Hematopoietic multipotent progenitor cell (in vitro differentiated cells): ENCODE measurements at regions not wholly inside any gene's neighbourhood (a gene's known extent, or its start where the extent isn't known, plus 50 kb on each side); places are given as distances from the start of the nearest gene placed in this dataset.

Experiments
- DNase-seq, 3 donors: peaks; one replicate each; pipeline ENCODE4 v3.0.0-alpha.2; 2011 to 2015; ENCODE audit warnings: low read depth in 2 of 3, low spot score in 2 of 3

DNA sequence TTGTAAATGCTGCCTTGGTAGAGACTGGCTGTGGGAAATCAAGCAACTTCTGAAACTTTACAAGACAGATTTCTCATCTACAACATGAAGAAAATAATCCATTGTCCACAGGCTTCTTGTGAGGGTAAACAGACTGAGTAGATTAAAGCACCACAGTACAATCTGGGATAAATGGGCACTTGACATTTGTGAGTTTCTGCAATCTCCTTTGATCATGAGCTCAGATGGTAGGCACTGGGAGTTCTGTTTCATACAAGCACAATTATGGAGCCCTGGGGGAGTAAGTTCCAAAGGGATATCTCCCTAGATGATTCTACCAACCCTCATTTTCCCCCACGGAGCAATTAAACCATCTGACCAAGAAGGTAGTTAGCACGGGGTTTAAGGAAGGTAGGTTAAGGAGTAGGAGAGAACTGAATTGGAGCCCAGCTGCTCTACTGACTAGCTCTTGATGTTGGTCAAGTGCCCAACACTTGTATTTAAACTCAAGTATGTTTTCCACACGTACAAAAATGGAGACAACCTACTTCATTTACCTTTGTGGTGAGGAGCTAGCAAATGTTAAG is 479.5 kb upstream of the TNC start:
- no peak for DNase-seq

DNA sequence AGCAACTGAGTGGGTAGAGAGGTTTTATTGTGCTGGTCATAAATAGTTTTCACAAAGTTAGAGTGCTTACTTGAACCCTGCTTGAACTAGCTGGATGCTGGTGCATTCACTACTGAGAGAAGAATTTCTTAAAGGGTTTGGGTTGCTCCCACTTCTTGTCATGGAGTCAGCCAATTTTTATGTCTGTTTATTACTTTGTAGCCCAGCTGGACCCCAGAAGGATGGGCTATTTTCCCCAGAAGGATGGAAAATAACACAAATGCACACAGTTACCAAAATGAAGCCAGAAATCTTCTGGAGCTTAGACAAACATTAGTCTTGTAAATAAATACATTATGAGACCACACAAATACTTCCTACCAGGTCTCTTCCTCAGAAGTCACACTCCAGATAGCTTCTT is 480.8 kb upstream of the TNC start:
- no peak for DNase-seq

DNA sequence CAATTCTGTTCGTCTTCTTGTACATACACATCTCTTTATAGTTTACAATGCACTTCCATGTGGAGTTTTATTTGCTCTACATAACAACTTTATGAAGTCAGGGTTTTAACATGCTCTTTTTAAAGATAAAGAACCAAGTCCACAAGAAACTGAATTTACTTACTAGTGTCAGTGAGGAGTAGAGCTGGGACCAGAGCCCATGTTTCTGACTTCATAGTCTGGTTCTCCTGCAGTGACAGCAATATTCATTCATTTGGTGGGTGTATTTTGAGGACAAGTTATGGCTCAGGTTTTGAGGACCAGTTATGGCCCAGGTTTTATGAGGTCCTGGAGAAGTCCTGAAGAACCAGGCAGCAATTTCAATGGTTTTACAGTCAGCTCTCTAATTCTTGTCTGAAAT is 481.9 kb upstream of the TNC start:
- DNase-seq = no peak

DNA sequence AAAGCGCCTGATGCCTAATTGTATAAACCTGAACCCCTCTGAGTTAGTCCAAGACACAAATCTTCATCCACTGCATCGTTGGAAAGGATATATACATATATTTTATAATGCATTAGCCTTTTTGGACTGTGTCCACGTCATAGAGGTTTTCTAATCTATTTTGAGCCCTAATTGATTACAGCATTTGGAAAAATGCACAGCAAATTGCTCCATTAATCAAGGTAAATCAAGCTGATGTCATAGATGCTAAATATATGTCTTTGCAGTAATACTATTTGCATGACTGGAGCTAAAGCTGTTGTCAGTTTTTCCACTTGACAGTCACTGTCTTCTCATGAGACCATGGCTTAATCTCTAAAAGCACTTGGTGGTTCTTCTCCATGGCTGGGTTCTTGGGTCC is 483.5 kb upstream of the TNC start:
- no peak for DNase-seq

DNA sequence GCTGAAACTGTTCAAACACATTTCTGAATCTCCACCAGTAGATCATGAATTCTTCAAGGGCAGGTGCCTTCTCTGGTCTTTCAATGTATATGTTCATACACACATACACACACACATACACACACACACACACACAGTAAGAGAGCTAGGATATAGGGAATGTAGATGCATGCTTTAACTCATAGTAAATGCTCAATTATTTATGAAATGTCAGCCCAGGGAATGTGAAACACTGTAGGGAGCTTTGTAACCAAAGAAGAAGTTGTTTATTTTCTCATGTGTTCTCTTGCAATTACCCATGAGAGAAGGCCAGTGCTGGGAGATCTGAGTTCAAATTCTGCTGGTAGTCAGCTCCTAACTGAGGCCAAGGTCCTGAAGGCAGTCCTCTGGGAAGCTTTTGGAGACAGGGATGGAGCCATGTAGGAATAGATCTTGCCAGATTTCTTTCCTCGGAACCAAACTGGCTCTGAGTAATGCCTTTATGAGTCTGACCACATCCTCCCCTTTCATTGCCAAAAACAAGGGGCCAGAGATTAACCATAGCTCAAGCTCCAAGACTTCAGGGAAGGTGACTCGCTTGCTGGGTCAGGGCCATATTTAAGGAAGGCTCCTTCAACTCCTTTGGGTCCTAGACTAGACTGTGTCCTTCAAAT is 487.0 kb upstream of the TNC start:
- no peak for DNase-seq

DNA sequence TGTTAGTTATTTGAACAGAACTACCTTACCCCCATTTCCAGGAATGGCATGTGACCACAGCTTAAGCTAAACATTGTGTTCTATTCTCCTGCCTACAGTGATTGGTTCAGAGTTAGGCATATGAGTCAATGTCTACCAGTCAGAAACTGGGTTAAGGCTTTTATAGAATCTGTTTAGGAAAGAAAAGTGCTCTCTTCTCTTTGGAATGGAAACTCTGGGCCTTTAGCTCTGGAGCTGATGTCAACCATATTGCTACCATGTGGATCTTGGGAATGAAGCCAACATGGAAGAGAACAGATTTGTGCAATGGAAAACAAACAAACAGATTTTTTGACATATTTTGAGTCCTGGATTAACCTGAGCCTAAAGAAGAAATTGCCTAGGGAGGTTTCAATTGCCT is 488.9 kb upstream of the TNC start:
- DNase-seq = no peak

DNA sequence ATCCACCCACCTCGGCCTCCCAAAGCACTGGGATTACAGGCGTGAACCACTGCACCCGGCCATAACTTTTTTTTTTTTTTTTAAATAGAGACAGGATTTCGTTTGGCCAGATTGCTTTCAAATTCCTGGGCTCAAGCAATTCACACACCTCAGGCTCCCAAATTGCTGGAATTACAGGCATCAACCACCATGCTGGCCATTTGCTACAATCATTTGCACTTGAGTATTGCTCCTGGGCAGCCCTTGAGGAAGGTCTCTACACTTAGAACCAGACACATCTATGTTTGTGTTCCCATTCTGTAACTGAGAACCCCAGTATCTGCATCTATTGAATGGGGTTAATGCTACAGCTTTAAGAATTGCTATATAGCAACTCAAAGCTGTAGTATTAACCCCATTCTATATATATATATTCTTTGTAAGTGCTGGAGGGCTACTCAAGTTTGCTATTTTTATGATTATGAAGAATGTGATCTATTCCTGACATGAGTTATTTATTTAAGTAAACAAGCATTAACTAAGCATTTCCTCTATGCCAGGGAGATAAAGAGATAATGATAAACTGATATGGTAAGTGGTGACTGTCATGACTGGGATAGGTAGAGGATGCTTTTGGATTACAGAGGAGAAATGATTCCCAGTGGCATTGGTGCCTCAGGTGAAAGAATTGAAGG is 496.5 kb upstream of the TNC start:
- DNase-seq = no peak

DNA sequence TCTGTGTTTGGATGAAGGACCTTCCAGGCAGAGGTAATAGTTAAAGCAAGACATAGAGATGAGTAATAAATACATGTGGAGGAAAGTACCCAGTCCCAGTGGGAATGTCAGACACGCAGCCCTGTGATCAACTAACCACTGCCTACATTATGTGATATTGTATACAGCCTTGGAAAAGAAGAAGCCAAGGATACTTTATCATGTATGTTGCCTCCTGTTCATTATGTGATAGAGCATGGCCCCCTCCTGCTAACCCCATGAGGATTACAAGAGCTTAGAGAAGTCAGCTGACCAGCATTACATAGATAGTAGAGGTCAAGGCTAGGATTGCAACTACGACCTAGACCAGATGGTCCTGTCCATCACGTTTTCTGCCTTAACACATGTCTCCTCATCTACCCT is 497.0 kb upstream of the TNC start:
- no peak for DNase-seq

DNA sequence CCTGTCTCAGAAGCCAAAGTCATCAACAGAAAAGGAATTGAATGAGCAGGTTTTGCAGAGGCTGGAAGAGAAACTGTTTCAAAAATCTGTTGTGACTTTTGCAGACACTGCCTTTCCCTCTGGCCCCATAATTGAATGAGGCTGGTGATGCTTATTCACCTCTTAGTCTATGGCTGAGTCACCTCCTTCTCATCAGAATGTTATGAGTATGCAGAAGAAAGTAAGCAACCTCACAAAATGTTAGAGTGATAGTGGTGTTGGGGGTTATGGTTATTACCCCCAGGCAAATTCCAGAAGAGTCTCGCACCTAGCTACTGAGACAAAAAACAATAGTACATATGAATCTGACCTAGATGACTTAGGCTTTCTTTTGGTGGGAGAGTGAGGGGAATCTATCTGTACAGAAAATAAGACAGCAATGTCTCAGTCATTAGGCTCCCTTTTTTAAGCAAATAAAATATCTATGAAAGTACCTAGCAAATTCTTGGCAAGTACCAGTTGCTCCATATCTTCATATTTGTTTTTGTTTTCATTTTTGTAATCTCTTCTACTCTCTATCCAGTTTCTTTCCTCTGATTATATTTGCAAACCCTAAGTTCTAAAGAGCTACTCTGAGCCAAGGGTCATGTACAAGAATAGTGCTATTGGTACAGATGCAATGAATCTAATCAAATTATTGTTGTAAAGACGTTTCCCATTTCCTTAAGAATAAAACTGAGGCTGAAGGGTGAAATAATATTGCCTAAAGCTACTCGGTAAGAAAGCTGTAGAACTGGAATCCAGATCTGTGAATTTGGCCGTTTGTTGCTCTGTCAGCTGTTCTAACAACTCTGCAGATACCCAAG is 498.1 kb upstream of the TNC start:
- DNase-seq = no peak

DNA sequence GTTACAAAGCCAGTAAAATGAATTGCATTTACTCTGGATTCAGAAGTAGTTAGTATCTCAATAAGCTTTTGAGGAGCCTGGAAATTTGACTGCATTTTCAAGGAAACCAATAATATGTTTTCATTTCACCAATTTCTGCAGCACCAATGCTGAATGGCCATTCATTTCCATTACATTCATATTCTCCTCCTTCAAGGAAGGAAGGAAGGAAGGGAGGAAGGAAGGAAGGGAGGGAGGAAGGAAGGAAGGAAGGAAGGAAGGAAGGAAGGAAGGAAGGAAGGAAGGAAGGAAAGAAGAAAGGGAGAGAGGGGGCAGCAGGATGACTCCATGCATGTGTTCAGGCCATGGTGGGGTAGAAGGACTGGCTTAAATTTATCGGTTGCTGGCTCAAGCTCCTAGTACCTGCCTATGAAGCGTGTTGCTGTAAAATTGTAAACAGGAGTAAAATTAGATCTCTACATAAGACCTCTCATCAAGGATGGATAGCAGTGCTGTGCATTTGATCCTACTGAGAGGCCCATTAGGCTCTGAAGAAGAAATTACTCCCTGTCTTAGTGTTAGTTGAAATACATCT is 498.8 kb upstream of the TNC start:
- no peak for DNase-seq

DNA sequence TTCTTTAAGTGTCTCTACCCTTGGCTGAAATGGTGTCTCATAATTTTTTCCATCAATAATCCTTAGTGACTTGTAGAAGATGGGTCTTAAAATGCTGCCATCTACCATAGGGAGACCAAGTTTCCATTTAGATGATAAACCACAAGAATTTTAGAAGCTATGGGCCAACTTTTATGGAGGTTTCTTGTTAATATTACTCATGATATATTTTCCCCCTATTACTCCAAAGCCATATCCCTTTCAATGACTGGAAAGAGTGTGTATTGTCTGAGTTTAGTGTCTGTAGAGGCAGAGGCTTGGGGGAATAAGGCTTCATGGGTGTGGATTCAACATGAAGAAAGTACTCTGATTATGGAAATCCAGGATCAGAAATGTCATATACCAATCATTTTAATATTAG is 507.3 kb upstream of the TNC start:
- DNase-seq = no peak

DNA sequence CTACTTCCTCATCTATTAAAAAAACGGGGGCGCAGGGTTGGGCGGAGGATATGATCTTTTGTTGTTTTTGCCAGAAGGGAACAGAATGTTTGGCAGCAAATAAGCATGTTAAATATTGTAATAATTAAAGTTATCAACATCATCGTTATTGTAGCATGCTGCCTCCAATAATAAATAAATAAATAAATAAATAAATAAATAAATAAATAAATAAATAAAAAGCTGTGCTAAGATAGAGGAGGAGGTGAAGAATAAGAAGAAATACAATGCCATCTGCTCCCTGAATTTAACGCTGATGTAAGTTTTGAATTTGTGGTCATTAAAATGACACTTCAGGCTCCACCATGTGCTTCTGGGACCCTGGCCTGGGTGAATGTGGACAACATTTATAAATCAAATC is 508.0 kb upstream of the TNC start:
- DNase-seq = no peak

DNA sequence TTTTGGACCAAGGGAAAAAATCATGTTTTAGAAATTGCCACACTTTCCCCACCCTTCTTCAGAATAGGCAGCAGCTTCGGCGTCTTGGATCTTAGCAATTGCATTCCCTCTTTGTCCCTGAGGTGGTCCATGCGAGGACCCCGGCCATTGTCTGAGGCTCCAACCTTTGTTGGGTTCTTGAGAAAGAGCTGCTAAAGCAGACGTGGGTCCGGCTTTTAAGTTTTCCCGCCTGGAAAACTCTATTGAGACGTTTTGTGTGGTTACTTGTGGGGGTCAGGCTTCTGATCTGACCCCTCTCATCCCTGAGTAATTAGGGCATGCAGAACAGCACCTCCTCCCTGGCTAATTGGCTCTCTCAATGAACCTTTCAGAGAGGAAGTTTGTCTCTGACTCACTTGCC is 509.6 kb upstream of the TNC start:
- DNase-seq = no peak

DNA sequence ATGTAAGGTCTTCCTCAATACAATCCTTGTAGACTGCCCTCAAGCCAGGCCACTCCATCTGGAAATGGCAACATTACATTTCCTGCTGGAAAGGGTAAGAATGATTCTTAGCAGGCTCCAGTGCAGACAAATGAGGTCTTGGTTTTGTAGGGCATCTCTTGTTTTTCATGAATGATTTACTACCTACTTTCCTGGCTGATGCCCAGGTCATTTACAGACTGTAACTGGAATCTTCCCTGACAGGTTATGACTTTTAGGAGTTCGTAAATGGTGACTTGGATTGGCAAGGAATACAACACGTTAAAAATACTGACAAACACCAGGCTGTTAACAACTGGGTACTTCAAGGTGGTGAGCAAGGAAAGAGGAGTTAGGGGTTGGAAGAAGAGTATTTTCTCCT is 510.5 kb upstream of the TNC start:
- DNase-seq = no peak

DNA sequence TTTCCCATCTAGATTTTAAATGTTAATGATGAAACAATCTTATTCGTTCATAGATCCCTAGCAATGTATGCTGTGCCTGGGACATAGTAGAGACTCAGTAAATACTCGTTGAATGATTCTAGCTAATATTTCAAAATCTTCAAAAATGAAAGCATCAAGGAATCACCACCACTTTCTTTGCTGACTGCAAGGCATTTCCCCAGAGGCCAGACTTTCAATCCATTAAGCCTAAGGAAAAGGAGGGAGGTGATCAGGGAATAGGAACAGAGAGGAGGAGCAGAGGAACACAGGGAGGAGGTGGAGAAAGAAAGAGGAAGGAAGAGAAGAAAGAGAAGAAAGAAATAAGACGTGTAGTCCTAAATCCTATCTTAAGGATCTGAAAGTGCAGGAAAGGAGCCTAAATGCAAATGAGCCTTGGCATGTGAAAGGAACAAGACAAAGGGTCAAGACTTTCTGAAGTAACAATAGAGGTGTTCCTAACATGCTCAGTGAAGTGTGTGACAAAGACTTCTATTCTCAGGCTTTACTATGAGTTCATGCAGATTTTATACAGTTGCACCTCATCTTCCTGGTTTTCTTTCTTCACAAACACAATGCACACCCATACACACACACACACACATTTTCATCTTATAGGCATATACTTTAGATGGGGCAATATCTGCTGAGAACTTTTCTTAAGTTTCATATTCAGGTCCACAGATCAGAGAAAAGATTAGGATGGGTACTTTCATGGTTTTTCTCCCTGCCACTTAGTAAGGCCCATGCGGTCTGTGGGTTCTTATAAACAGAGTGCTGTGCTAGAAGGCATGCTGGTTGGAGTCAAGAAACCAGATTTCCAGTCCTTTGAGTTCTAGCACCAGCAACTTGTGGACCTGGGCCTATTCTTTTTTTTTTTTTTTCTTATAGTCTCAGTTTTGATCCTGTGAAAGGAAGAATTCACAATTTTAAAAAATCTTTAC is 512.2 kb upstream of the TNC start:
- no peak for DNase-seq

DNA sequence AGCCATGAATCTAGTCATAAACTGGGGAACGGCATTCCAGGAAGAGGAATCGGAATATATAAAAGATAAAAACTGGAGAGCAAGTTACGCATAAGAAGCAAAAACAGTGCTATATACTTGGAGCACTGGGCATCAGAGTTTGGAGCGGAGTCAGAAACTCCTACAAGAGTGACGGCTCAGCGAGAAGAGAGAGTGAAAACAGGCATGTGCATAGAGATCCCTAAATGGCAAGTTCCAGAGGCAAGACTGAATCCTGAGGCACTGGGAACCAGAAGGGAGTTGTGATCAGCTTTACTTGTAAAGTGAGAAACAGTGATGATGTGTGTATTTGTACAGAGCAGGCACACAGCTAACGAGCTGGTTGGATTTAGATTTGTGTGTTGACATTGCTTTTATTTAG is 514.4 kb upstream of the TNC start:
- no peak for DNase-seq

DNA sequence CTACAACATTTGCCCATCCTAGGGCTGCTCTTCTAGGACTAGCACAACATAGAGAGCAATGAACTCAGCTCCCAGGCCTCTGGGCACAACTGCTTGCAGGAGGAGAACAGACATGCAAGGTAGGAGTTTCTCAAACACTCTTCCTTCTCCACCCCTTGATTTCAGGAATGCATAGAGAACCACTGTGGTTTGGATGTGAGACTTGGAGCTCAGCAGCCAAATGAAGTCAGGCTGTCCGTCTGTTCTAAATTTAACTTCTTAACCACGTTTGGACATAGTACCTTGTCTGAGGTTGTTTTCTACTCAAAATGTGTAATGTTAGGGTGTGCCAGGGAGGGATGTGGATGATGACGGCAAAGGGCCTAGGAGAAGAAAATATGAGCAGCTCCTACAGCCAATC is 515.1 kb upstream of the TNC start:
- no peak for DNase-seq

DNA sequence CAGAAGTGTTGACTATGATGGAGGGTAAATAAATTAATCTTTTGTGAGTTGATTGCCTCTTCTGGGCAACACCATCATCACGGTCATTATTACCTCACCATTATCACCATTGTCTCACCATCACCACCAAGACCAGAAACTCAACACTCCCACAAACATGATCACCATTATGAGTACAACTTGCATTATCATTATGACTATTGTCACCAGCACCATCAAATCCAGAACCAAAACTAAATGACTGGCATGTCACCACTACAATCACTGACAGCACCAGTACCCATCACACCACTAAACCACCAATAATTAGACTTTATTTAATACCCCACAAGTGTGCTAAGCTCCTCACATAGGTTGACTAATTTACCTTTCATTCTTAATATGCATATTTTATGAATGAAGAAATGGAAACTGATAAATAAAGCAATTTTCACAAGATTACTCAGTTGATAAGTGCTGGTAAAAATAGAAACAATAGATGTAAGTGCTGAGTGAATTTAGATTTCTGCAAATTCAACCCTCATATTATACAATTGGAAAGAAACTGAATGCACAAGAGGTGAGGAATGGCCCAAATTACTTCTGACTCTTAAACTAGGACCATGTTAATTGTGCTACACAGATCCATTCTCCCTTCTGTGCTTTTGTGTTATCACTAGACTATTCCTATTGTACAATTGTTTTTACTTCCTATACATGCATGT is 517.8 kb upstream of the PAPPA start:
- DNase-seq = no peak

DNA sequence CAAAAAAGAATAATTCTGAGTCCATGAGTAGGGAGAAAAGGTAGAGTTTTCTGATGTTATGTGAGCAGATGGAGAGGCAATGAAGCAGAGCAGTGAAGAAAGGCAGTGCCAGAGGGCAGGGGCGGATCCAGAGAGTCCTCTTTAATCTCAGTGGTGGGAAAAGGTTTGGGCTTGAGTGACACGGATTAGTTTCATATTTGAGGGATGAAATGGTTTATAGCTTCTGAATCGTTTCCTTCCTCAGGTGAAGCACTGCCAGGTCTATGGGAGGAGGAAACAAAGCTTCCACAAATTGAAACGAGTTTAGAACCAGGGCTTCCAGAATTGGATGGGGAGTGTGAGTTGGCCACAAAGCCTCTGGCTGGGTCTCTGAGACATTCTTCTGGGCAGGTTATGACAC is 517.0 kb upstream of the PAPPA start:
- DNase-seq = no peak

DNA sequence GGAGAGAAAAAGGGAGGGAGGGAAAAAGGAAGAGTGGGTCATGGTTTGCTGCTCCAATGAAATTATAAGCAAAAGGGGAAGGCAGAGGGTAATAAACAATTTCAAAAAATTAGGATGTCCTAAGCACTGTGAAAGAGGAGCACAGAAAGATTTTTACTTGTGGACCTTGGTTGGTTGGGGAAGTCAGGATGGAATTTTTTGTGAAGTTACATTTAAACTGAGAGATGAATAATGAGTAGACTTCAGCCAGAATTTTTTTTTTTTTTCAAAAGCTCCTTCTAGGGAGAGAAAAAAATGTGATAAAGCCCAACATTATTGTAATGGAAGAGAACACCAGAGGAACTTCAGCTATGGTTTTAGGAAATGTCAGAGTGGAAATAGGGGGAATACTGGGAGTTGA is 515.9 kb upstream of the PAPPA start:
- DNase-seq = no peak
